NCI-H345 (cell line): ENCODE measurements at regions not wholly inside any gene's neighbourhood (a gene's known extent, or its start where the extent isn't known, plus 50 kb on each side); places are given as distances from the start of the nearest gene placed in this dataset.
"Not testable (repeated sequence)": the region's sequence is repeated elsewhere in the genome, so short reads cannot be mapped to it uniquely, and the experiment has no call there.

Experiments
- DNase-seq: peaks from one replicate; lab custom pipeline; 2025; lab: John Stamatoyannopoulos, UW

DNA sequence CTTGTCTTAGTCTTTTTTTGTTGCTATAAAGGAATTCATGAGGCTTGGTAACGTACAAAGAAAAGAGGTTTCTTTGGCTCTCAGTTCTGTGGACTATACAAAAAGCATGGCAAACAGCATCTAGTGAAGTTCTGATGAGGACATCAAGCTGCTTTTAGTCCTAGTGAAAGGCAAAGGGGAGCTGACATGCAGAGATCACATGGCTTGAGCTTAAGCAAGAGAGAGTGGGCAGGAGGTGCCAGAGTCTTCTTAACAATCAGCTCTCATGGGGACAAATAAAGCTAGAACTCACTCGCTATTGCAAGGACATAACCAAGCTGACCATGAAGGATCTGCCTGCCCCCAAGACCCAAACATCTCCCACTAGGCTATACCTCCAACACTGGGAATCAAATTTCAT, 1063.1 kb downstream of the PCDH7 start:
- no peak for DNase-seq

DNA sequence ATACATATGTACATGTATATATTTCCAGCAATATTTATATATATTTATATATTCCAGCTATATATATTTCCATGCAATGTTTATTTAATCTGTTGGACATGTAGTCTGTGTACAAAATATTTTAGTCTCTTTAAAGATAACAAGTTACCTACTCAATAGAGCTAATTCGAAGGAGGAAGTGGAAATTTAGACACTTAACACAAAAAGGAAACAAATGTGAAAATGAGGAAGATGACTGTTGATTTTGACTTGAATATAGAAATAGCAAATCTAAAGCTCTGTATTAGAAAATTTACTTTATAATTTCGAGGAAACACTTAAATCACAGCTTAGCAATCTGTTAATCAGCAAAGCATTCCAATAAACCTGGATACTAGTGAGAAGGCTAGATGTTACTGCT, 1064.4 kb downstream of the PCDH7 start:
- no peak for DNase-seq

DNA sequence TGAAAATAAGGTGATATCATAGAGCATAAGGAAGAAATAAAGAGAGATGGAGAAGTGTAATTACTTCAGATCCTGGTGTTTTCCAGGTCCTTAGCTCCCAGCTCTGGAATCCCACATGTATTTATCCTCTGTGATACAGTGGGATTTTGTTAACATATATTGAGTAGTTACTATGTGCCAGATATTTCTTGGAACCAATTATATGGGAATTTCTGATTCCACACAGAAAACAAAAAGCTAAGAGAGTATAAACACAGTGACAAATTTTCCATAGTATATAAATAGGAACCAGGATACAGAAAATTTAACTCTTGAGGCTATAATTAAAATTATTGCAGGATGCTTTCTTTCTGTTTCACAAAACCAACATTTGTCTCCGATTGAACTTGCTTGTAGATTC, 1067.5 kb downstream of the PCDH7 start:
- DNase-seq, result no peak

DNA sequence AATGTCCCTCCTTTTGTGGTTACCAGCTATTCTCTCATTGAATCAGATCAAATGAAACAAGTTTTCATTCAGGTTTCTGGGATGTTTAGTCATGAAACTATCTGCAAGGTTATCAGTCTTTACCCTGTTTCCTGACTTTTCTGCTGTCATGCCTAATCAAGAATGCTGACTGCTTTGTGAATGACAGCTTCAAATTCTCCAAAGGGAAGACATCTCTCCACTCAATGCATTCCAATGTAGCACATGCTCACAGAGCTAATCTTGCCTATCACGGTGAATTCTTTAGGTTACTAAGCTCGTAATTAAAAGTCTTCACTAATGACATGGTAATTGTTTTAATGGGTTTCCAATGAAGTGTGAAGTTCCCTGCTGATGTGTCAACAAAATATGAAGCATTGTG, 1068.5 kb downstream of the PCDH7 start:
- DNase-seq, result no peak

DNA sequence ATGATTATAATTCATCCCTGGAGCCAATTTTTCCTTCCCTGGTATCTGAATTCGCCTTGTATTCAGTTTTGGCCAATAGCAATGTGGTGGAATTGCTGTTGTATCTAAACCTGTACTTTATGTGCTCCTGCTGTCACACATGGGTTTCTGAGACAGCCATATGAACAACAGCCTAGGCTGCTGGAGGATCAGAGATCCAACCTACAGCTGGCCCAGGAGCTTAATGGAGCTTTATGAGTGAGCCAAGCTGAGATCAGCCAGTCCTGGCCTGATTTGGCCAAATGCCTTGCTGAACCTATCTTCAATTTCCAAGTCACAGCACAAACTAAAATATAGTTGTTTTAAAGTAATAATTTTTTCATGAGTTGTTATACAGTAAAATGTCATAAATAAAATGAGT, 1071.5 kb downstream of the PCDH7 start:
- DNase-seq, result no peak

DNA sequence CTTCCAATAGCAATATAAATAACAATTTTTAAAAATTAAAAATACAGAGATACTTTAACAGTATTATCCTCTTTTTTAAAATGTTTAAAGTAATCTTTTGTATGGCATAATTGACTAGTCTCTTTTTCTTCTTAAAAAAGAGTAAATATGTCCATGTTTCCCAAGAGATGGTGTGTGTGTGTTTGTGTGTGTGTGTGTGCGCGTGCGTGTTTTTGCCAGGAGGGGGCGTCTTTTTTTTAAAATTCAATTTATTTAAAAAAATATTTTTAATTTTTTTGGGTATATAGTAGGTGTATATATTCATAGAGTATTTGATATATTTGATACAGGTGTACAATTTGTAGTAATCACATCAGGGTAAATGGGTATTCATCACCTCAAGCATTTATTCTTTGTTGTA, 1073.7 kb downstream of the PCDH7 start:
- DNase-seq, result no peak

DNA sequence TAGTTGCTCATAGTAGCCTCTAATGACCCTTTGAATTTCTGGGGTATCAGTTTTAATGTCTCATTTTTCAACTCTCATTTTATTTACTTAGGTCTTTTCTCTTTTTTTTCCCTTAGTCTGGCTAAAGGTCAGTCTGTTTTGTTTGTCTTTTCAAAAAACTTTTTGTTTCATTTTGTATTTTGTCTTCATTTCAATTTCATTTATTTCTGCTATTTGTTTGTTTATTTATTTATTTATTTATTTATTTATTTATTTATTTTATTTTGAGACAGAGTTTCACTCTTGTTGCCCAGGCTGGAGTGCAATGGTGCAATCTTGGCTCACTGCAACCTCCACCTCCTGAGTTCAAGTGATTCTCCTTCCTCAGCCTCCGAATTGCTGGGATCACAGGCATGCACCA, 1076.9 kb downstream of the PCDH7 start:
- not testable (repeated sequence) for DNase-seq

DNA sequence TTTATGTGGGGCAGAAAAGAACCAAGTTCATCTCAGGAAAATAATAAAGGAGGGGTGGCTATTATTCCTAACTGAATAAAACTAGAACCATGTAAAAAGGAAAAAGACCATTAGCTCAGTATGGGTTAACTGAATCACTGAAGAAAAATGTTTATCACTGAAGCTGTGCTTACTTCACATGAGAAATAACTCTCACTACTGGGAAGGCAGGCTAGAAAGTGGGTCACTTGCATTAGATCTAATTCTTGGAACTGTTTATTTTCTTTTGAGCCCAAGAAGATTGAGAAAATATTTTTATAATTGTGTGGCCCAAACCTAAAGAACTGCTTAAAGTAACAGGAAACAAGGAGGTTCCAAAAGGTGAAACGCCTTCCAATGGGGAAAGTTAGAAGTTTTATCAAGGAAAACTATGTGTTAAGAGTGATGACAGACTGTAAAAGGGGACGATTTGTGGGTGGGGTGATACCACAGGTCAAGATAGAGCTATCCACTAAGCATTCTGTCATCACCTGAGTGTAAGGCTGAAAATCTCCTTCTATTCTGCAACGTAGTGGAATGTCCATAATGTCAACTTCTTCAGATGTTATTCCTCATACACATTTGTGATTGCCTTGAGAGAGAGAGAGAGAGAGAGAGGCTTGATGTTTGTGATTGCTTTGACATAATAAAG, 1083.5 kb downstream of the PCDH7 start:
- no peak for DNase-seq

DNA sequence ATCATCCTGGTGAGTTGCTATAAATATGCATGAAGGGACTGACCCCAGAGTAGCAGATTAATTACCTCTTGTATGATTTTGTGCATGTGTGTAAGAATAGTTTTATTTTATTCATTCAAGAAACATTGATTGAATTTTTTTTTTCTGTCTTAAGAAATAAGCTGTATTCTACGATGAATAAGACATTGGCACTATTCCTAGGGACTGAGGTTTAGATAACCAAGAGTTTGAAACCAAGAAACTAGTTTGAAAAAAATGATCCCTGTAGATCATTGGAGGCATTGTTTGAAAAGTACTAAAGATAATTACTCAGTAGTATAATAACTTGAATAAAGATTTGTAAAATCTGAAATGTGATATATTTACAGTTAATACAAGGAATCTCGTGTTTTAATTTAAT, 1086.9 kb downstream of the PCDH7 start:
- no peak for DNase-seq

DNA sequence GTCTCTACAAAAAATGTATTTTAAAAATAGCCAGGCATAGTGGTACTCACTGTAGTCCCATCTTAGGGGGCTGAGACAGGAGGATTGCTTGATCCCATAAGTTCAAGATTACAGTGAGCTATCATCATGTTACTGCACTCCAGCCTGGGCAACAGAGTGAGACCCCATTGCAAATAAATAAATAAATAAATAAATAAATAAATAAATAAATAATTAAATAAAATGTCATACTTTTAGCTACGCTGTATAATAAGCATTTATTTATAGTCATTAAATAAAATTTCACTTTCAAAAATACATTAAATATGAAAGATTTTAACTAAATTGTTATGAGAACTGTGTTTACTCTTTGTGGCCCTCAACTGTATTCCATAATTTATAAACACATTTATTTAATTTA, 1124.2 kb downstream of the PCDH7 start:
- no peak for DNase-seq

DNA sequence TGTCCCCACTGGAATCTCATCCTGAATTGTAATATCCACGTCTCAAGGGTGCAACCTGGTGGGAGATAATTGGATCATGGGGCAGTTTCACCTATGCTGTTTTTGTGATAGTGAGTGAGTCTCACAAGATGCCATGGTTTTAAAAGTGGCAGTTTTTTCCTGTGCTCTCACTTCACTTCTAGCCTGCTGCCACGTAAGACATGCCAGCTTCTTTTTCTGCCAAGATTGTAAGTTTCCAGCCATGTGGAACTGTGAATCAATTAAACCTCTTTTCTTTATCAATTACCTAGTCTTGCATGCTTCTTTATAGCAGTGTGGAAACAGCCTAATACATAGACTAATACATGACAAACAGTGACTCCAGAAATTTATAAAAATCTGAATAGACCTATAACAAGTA, 1131.8 kb downstream of the PCDH7 start:
- DNase-seq, result no peak

DNA sequence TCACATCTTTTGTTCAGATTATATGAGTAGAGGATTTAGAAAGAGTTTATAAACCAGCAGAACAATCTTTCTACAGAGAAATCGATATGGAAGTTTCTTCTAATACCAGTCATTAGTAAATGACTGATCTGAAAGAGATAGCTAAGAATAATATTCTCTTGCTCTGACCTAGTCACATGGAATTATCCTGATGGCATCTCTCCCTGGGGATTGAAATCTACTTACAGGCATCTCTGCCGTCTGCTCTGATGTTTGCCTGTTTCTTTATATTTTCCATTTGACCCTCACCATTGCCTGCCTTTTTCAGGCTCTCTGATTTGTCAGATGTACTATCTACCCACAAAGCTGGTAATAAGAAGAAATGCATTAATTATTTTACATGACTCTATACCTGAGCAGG, 1157.3 kb downstream of the PCDH7 start:
- no peak for DNase-seq

DNA sequence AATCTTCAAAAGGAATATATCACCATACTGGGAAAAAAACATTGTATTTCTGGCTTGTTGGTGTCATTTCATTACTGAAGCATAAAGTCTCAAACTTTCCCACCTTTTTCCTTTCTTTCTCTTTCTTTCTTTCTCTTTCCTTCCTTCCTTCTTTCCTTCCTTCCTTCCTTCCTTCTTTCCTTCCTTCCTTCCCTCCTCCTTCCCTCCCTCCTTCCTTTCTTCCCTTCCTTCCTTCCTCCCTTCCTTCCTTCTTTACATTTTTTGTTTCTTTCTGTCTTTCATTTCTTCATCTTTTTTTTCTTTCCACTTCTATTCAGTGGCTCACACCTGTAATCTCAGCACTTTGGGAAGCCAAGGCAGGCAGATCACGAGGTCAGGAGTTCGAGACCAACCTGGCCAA, 1160.7 kb downstream of the PCDH7 start:
- DNase-seq, result not testable (repeated sequence)

DNA sequence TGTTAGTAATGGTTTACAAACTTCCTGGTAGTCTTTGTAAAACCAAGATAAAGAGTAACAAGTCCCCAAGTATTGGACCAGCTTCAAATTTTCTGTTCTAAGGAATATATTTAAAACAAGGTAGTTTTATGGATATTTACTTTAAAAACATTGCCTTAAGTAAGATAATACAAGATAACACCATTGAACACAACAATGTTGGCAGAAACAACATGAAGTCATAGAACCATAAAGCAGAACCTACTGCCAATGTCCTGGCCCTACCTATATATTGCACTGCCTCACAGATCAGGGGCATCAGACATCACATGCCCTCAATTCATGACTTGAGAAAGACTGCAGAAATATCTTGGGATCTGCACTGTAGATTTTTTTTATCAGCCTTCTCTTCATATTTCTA, 1176.2 kb downstream of the PCDH7 start:
- no peak for DNase-seq

DNA sequence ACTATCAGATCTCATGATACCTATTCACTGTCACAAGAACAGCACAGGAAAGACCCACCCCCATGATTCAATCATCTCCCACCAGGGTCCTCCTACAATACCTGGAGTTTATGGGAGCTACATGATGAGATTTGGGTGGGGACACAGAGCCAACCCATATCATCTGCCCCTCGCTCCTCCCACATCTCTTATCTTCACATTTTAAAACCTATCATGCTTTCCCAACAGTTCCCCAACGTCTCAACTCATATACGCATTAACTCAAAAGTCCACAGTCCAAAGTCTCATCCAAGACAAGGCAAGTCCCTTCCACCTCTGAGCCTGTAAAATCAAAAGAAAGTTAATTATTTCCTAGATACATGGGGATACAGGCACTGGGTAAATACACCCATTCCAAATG, 1185.2 kb downstream of the PCDH7 start:
- DNase-seq, result no peak

DNA sequence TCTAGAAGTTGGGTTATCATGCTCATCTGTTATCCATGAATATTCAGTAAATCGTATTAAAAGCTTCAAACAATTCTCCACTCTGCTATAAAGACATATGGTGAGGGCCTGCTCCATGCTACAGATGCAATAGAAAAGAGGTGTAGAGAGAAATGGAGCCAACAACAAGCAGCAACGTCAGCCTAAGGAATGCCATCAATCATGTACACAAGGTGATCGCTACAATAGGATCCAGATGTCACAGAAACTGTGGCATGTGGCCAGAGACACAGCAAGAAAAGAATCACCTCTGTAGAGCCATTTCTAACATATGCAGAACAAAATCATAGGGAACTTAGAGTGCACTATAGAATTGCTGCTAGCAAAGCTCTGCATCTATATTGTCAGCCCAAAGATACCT, 1188.1 kb downstream of the PCDH7 start:
- no peak for DNase-seq

DNA sequence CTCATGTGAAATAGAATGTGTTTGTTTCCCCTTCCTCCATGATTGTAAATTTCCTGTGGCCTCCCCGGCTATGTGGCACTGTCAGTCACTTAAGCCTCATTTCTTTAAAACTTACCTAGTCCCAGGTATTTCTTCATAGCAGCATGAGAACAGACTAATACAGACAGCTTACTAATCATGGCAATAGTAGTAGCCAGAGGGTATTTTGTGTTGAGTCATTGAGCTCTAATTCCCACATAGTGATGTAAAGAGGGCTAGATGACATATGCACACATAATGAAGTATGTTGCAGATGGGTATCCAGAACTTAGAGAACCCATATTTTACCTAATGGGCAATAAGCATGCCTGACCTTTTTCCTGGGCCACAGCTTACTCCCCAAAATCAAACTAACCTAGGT, 1197.2 kb downstream of the PCDH7 start:
- DNase-seq, result no peak

DNA sequence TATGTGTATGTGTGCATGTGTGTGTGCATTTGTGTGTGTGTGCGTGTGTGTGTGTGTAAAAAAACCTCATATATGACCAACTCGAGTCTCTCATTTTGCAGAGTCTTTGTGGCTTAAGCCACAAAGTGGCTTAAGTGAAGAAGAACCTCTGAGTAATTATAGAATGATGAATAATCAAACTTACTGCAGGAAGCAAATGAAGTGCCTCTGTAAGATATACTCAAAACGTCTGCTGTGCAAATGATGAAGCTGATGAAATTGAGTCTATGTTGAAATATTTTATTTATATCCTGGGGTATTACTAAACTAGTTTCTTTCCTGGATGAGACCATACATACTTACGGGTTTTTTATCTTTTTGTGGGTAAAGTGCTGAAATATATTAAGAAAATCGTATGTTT, 1198.7 kb downstream of the PCDH7 start:
- no peak for DNase-seq

DNA sequence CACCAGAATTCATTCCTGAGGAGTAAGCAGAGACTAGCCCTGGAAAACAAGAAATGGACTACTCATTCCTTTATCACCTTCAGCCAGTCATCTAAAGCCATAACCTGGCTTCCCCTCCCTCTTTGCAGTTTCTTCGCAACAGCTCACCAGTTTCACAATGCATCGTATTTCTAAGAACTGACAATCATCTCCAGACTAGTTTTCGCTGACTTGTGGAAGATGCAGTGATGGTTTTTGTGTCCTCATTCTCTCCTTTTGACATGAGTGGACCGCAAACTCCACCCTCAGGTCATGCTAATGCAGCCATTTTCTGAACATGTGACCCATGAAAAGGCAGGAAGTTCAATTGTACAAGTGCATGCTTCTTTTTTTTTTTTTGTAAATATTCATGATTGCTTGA, 1203.5 kb downstream of the PCDH7 start:
- no peak for DNase-seq

DNA sequence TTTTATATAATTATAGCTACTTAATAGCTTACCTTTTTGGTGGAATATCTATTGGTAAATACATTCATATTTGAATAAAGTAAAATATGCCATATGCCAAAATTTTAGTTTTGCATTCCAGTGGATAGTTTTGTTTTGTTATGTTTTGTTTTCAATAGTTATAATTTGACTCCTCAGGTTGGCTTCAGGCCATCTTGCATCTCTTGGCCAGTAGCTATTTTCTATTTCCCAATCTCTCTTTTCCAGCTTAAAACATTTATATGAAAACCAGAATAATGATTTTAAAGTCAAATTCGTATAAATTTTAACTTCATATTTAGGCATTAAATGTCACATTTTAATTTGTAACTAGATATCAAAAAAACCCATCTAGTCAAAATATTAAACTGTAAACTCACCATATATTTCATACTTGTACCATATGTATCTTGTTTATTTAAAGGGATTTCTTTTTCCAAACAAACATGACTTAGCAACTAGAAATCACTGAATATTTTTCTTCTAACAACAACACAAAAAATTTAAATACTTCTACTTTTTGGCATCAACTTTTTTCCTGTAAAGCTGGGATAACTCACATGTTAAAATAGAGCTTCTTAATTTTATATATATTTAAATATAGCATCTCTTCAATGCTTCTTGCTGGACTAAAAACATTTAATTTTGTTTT, 1209.6 kb downstream of the PCDH7 start:
- no peak for DNase-seq

DNA sequence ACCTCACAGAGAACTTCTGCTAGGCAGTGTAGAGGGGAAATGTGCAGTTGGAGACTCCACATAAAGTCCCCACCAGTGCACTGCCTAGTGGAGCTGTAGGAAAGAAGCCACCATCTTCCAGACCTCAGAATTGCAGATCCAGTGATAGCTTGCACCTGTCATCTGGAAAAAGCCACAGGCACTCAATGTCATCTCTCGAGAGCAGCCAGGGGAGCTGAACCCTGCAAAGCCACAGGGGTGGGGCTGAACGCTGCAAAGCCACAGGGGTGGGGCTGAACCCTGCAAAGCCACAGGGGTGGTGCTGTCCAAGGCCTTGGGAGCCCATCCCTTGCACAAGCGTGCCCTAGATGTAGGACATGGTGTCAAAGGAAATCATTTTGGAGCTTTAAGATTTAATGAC, 1226.3 kb downstream of the PCDH7 start:
- no peak for DNase-seq

DNA sequence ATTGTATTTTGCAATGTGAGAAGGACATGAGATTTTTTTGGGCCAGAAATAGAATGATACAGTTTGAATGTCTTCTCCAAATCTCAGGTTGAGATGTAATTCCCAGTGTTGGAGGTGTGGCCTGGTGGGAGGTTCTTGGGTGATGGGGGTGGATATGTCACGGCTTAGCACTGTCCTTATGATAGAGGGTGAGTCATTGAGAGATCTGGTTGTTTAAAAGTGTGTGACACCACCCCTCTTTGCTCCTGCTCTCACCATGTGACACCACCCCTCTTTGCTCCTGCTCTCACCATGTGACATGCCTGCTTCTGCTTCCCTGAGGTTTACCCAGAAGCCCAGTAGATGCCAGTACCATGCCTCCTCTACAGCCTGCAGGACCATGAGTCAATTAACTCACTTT, 1226.9 kb downstream of the PCDH7 start:
- no peak for DNase-seq

DNA sequence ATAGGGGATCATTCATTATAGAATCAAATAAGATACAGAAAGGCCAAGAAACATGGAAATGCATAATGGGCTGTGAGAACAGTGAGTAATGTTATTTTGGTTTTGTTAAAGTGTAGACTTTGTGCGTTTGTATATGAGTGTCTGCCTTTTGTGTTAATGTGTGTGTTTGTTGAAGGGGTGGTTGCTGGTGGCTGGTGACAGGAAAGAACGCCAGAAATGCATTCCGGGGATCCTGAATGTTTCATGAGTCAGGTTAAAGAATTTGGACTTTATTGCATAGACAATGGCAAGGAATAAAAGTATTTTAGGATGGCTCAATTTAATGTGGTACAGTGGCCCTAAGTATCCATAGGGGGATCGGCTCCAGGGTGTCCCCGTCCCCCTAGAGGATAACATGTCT, 1228.9 kb downstream of the PCDH7 start:
- no peak for DNase-seq

DNA sequence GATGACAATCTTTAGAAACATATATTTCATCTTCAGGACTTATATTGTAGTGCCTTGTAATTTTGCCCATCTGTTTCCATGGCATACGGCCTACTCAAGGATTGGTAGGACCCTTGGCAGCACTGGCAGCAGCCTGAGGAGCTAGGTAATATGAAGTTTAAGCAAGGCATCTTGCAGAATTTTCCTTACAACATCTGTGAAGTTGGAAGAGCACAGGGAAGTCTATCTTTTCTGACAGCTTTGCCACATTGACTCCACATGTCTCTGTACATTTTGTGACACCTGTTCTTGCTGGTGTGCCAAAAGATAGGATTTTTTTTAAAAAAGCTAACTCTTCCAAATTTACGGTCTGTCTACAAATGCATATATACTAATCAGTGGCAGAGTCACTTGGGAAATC, 1235.2 kb downstream of the PCDH7 start:
- DNase-seq, result no peak
